HG03159 (cell line): ENCODE measurements at regions not wholly inside any gene's neighbourhood (a gene's known extent, or its start where the extent isn't known, plus 50 kb on each side); places are given as distances from the start of the nearest gene placed in this dataset.

Experiments
- ATAC-seq: cut with Tn5 transposase; IDR thresholded peaks from one replicate; pipeline ENCODE4 v1.9.1; 2021; ENCODE audit warnings: mild to moderate bottlenecking, moderate library complexity; ENCODE audit not compliant: unreplicated experiment

GRCh38 chr15:46386356-46386755, 751.5 kb downstream of the SQOR start:
- ATAC-seq = no peak

- ATAC-seq = no peak
Measured at GRCh38 chr15:46389739-46390138, 754.9 kb downstream of the SQOR start.

- no peak for ATAC-seq
Measured at GRCh38 chr15:46394463-46394862, 759.6 kb downstream of the SQOR start.

GRCh38 chr15:46408312-46408711, 773.5 kb downstream of the SQOR start:
- no peak for ATAC-seq

GRCh38 chr15:46409841-46410301, 775.0 kb downstream of the SQOR start:
- ATAC-seq = no peak

GRCh38 chr15:46410705-46411104, 775.9 kb downstream of the SQOR start:
- no peak for ATAC-seq

DNA sequence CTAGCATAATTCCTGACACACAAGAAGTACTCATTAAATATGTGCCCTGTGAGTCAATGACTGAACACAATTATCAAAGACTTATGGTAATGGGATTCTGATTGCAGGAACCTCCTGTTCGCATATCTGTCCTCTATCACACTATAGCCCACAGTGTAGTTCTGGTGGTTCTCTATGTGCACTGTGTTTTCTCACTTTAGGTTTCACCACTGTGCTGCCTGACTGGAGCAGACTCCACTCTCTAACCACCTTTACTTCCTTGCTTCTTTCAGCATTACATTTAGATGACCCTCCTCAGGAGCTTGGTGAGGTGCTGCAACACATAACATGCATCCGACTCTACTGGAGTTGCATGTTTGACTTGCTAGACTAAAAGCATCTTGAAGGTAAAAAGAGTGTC, 777.1 kb downstream of the SQOR start:
- no peak for ATAC-seq

- no peak for ATAC-seq
Measured at GRCh38 chr15:46413799-46414198, 779.0 kb downstream of the SQOR start.

- ATAC-seq = no peak
Measured at GRCh38 chr15:46416544-46416943, 781.7 kb downstream of the SQOR start.

- ATAC-seq = no peak
Measured at GRCh38 chr15:46420990-46421389, 786.2 kb downstream of the SQOR start.

DNA sequence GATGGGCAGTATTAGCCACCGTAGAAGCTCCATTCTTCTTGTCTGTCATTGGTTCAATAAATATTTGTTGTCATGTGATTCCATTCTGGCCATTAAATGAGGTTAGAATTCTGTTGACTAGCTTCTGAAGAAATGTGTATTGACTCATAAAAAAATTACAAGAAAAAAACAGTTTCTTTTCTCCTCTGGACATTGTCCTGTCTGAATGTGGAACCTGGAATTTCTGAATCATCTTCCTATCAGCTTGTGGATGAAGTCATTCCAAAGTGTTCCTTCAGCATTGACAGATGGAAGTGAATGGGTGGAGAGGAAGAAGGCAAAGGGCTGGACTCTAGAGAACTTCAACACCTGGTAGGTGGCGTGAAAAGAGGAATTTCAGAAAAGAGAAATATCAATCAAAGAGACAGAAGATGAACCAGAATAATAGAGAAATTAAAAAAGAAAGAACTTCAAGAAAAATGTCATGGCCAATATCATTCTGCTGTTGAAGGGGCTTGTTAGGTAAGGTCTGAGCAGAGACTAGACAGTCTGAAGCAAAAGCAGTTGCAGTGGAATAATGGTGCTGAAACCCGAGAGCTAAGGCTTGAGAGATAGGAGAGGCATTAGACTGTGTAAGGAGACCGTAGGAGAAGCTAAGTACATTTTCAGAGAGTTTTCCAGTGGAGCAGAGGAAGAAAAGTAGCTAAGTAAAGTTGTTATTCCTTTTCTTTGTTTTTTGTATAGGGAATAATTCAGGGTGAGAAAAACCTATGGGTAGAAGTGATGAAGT, 806.6 kb downstream of the SQOR start:
- no peak for ATAC-seq

GRCh38 chr15:46442184-46442583, 807.4 kb downstream of the SQOR start:
- no peak for ATAC-seq

DNA sequence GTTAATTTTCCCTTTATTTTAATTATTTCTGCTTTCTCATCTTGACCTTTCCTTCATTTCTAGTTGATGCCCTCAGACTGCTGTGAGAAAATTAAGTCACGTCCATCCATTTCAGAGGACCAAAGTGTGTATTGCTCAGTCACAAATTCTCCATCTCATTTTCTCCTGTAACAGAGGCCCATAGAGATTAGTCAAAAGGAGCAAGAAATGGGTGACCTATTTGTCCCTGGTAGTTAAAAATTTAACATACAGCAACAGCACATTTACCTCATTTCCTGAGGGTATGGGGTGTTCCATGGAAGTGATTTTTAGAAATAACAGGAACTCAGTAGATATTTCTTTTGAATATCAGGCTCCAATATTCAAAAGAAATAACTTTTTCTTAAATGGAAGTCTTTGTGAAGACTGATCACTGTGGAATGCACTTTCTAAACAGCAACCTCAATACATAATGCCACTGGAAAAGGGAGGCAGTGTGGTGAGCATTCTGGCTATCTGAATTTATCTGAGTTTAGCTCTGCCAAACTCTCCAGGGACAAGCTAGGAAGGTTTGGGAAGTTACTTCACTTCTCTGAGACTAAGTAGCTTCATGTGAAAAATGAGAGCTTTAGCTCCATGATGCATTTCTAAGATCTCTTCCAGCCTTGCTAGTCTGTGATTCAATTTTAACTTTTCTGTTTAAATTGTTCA, 808.2 kb downstream of the SQOR start:
- ATAC-seq = no peak

DNA sequence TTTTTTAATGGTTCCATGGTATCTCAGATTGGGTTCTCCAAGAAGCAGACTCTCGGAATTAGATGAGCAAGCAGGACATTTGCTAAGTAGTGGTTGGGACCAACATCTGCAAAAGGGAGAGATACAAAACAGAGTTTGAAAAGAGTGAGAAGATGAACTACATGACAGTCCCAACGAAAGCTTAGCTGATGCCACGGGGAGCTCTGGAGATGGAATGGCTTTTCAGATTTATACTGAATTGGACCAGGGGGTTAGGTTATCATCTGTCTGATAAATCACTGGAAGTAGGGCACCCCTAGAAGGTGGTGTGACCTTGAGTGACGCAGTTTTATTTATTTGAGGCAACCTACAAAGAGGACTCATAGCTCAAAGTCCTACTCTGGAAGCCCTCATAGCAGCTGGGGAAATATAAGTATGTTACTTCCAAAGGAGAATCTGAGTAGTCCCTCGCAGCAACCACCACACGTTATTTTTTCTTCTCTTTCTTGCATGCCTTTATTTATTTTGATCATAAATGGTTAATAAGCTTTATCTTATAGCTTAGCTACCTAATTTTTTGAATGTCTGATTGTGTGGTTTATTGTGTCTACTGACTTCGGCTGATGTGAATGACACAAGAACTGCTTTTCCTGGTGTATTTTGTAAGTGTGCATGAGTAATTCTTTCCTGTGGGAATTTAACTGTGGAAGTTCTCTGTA, 815.4 kb downstream of the SQOR start:
- ATAC-seq = no peak

DNA sequence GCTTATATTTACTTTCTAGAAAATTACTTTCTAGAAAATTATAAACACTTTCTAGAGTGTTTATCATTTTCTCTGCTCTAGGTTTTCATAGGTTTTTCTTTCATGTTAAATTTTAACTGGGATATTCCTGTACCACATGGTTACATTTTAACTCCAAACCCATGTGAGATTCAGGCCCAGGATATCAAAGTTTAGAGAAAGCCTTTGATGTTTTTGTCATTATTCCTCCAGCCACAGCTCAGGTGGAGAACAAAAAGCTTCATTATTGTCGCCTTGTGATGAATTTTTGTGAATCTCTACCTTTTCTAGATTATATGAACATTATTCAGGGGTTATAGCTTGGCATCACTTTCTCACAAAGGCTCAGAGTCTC, 816.0 kb downstream of the SQOR start:
- no peak for ATAC-seq

GRCh38 chr15:46452297-46452820, 817.5 kb downstream of the SQOR start:
- ATAC-seq = no peak

DNA sequence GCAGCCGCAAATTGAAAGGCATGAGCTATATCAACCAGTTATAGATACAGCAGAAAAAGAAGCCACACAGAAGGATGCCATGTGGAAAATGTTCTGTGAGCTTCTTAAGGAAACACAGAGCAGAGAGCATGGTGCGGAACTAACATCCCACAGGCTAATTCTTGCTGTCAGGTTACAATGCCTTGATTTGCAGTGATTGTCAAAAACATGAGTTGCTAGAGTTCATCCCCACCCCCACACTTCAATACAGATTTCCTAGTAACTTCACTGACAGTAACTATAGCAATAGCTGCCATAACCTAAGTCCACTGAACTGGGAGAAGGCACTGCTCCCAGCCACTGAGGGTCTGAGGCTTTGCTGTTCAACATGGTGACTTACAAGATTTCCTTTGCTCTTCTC, 821.6 kb downstream of the SQOR start:
- ATAC-seq = no peak

DNA sequence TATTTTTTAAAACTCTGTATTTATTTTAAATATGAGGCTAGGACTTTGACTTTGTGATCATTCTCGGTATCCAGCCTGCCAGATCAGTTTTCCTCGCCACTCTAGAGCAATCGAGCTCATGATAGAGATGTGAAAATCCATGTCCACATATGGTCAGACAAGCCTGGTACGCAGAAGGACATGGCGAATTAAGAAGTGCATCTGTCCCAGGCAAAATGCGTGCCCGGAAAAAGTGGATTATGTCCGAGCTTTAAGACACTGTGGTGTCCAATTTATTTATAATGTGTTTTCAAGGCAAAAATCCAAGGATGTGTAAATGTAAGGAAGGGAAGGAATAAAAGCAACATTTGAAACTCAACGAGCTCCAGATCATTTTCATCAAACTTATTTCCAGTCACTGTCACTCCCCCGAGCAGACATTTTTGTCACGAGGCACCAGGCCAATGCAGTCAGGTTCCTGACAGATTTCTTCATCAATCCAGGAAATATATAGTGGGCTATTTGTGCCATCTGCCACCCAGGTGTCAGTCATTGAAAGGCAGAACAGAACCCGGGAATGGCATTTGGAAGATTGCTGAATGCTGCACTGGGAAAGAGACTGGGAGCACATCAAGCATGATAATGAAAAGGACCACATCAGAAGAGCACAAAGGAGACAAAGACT, 825.7 kb downstream of the SQOR start:
- no peak for ATAC-seq

- ATAC-seq = no peak
Measured at GRCh38 chr15:46461416-46461815, 826.6 kb downstream of the SQOR start.

DNA sequence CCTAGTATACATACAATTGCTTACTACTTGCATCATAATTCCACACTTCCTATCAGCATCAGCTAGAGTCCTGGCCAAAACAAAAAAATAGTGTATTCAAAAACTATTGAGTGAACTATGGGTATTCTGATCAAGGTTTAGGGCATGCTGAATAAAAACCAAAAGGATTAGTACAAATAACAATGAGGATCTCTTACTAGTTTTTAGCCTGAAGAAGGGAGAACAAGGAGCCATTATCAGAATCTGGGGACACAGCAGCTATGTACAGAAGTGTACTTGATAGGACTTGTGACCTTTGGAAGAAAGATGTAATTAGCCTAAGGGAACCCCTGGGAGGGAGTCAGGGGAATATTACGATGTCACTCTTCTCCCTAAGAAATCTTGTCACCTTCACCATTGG, 832.2 kb downstream of the SQOR start:
- no peak for ATAC-seq

- no peak for ATAC-seq
Measured at GRCh38 chr15:46471096-46471495, 836.3 kb downstream of the SQOR start.
